Panc1 (cell line): ENCODE measurements at regions not wholly inside any gene's neighbourhood (a gene's known extent, or its start where the extent isn't known, plus 50 kb on each side); places are given as distances from the start of the nearest gene placed in this dataset. TPM values are rescaled to one million over a fixed set of nuclear protein-coding genes. Genes with fewer than 3 reads are reported as not detected.

ENCODE experiments used
- ATAC-seq: fragments of 200-7000 bp; cut with Tn5 transposase; 2 replicates; pipeline ENCODE4 v1.9.1; 2020; ENCODE audit warnings: mild to moderate bottlenecking, moderate library complexity
- BruUV-seq: library from RNA; stranded (reverse); fragments of 400-500 nt; replicated peaks from 2 replicates; lab custom pipeline; 2021; lab: Mats Ljungman, UMichigan
- CTCF ChIA-PET: fragments of 300-600 bp; sonication (Branson Sonifier 250); formaldehyde crosslinking; loops from one replicate; lab custom pipeline; 2022; ENCODE audit warnings: antibody characterized with exemption; lab: Charles Lee
- POLR2A ChIA-PET: fragments of 300-600 bp; sonication (Branson Sonifier 250); formaldehyde crosslinking; loops from one replicate; lab custom pipeline; 2022; ENCODE audit warnings: antibody characterized with exemption; lab: Charles Lee
- DNase-seq: peaks from one replicate; pipeline ENCODE4 v3.0.0-alpha.2; 2010; ENCODE audit warnings: low read depth, low spot score
- H3K27ac ChIP-seq: 2 replicates; pipeline ENCODE4 v1.5.1; 2011; ENCODE audit warnings: mild to moderate bottlenecking, low read length, inconsistent platforms
- H3K27me3 ChIP-seq: fragments of 200-500 bp; sonication (Bioruptor generic); 2 replicates; pipeline ENCODE4 v1.6.0; 2014; ENCODE audit warnings: low read length, inconsistent platforms; ENCODE audit not compliant: control insufficient read depth, insufficient read depth
- H3K36me3 ChIP-seq: fragments of 200-500 bp; sonication (Bioruptor generic); 2 replicates; pipeline ENCODE4 v1.5.1; 2014; ENCODE audit warnings: inconsistent platforms, mild to moderate bottlenecking, low read length, moderate library complexity; ENCODE audit not compliant: control insufficient read depth, insufficient read depth
- H3K4me1 ChIP-seq: 2 replicates; pipeline ENCODE4 v1.5.1; 2011; ENCODE audit warnings: inconsistent platforms, mild to moderate bottlenecking, low read length, moderate library complexity; ENCODE audit not compliant: control insufficient read depth, insufficient read depth
- H3K4me3 ChIP-seq, 2 experiments: 2 replicates each; pipeline ENCODE4 v1.5.1; 2011 to 2012; ENCODE audit warnings: low read depth in 2 of 2, low read length in 2 of 2, mild to moderate bottlenecking in 2 of 2, inconsistent platforms in 1 of 2, moderate library complexity in 1 of 2
- H3K9me3 ChIP-seq: fragments of 200-500 bp; sonication (Bioruptor generic); 2 replicates; pipeline ENCODE4 v1.5.1; 2014; ENCODE audit warnings: low read depth, mild to moderate bottlenecking, inconsistent platforms, low read length, moderate library complexity; ENCODE audit not compliant: control insufficient read depth, insufficient read depth
- in situ Hi-C: cut with HindIII; loops from 2 replicates; pipeline ENCODE4 v1.10.0; 2016; ENCODE audit warnings: low sequenced_read_pairs, low pct_unique_long_range_greater_than_20kb
- intact Hi-C: fragments of 100-400 bp; cut with micrococcal nuclease; formaldehyde crosslinking; loops from one replicate; pipeline ENCODE4 v1.10.0; 2022; ENCODE audit not compliant: unreplicated experiment
- microRNA-seq: library from miRNA; unstranded; fragments of <30 nt; microRNA quantifications from one replicate; pipeline ENCODE4 v1.1.0, GENCODE V29; 2020; ENCODE audit not compliant: unreplicated experiment
- TF ChIP-seq, protein P1 (sequence below), 2 experiments: IDR thresholded peaks; 2 replicates each; pipeline ENCODE4 v1.6.1; 2011 to 2012; ENCODE audit warnings: low read depth in 2 of 2, control low read depth in 1 of 2, low read length in 1 of 2, mild to moderate bottlenecking in 1 of 2, moderate library complexity in 1 of 2; ENCODE audit not compliant: insufficient read depth in 1 of 2

- ChIA-PET POLR2A (no interaction called here), CTCF (no interaction called here)
- TF ChIP-seq, protein P1, sequence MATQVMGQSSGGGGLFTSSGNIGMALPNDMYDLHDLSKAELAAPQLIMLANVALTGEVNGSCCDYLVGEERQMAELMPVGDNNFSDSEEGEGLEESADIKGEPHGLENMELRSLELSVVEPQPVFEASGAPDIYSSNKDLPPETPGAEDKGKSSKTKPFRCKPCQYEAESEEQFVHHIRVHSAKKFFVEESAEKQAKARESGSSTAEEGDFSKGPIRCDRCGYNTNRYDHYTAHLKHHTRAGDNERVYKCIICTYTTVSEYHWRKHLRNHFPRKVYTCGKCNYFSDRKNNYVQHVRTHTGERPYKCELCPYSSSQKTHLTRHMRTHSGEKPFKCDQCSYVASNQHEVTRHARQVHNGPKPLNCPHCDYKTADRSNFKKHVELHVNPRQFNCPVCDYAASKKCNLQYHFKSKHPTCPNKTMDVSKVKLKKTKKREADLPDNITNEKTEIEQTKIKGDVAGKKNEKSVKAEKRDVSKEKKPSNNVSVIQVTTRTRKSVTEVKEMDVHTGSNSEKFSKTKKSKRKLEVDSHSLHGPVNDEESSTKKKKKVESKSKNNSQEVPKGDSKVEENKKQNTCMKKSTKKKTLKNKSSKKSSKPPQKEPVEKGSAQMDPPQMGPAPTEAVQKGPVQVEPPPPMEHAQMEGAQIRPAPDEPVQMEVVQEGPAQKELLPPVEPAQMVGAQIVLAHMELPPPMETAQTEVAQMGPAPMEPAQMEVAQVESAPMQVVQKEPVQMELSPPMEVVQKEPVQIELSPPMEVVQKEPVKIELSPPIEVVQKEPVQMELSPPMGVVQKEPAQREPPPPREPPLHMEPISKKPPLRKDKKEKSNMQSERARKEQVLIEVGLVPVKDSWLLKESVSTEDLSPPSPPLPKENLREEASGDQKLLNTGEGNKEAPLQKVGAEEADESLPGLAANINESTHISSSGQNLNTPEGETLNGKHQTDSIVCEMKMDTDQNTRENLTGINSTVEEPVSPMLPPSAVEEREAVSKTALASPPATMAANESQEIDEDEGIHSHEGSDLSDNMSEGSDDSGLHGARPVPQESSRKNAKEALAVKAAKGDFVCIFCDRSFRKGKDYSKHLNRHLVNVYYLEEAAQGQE (IDR thresholded peaks at IDR 0.05; ENCODE audit: insufficient read depth in 1 of 2, low read depth in 2 of 2, low read length in 1 of 2), result no peak
- no peaks in the 10 kb centered on the region for H3K27me3 ChIP-seq
- no peak overlapping the region for H3K27ac ChIP-seq
- no peak overlapping the region for H3K4me3 ChIP-seq
- DNase-seq (no peak), ATAC-seq (no peak)
- H3K4me1 ChIP-seq, result no peaks in the 10 kb centered on the region
- no TSS peak for BruUV-seq
- intact Hi-C loops (no loop called here), in situ Hi-C loops (no loop called here)
- no peaks in the 10 kb centered on the region for H3K36me3 ChIP-seq
- no peaks in the 10 kb centered on the region for H3K9me3 ChIP-seq
Observed at GRCh38 chr10:20343036-20343435, 526.8 kb downstream of the PLXDC2 start.

Small RNAs in the stretch of these regions (microRNA-seq; reads per million reads assigned to microRNA genes)
- not detected for gene MIR4675
